IMR-90 (cell line): ENCODE measurements at regions not wholly inside any gene's neighbourhood (a gene's known extent, or its start where the extent isn't known, plus 50 kb on each side); places are given as distances from the start of the nearest gene placed in this dataset.

Experiments
- ATAC-seq: fragments of 200-7000 bp; cut with Tn5 transposase; 2 replicates; pipeline ENCODE4 v1.9.1; 2020; ENCODE audit warnings: low read depth, mild to moderate bottlenecking, moderate library complexity
- BruUV-seq: library from RNA; stranded (reverse); fragments of 400-500 nt; replicated peaks from 2 replicates; lab custom pipeline; 2021; lab: Mats Ljungman, UMichigan
- CTCF ChIA-PET: fragments of 300-600 bp; formaldehyde crosslinking; extraction: SDS; loops from one replicate; lab custom pipeline; 2021; ENCODE audit warnings: antibody characterized with exemption; lab: Yijun Ruan, JAX
- POLR2A ChIA-PET: fragments of 300-600 bp; sonication (Branson Sonifier 250); formaldehyde crosslinking; loops from one replicate; lab custom pipeline; 2022; ENCODE audit warnings: antibody characterized with exemption; ENCODE audit not compliant: unreplicated experiment; lab: Charles Lee
- DNase-seq: peaks from one replicate; pipeline ENCODE4 v3.0.0; 2013
- H2AFZ ChIP-seq: replicated peaks from 2 replicates; pipeline ENCODE3; 2013; ENCODE audit warnings: low read length, mild to moderate bottlenecking; ENCODE audit not compliant: poor library complexity
- H2AK5ac ChIP-seq: 2 replicates; pipeline ENCODE4 v1.6.1; 2013; ENCODE audit warnings: low read depth, low read length, inconsistent platforms
- H2AK9ac ChIP-seq: replicated peaks from 2 replicates; pipeline ENCODE3; 2013; ENCODE audit warnings: mild to moderate bottlenecking, low read depth, low read length, moderate library complexity; ENCODE audit not compliant: poor library complexity
- H2BK120ac ChIP-seq: 2 replicates; pipeline ENCODE4 v1.6.1; 2013; ENCODE audit warnings: low read depth, low read length, inconsistent platforms
- H2BK15ac ChIP-seq: 3 replicates; pipeline ENCODE4 v1.6.1; 2013; ENCODE audit warnings: low read depth, low read length, inconsistent platforms
- H2BK20ac ChIP-seq: 2 replicates; pipeline ENCODE4 v1.6.1; 2013; ENCODE audit warnings: low read depth, mild to moderate bottlenecking, inconsistent platforms, low read length, moderate library complexity
- H2BK5ac ChIP-seq: 2 replicates; pipeline ENCODE4 v1.6.1; 2013; ENCODE audit warnings: mild to moderate bottlenecking, low read depth, low read length, inconsistent platforms; ENCODE audit not compliant: poor library complexity, severe bottlenecking
- H3K14ac ChIP-seq: replicated peaks from 2 replicates; pipeline ENCODE4 v1.6.1; 2013; ENCODE audit warnings: low read depth, low read length, inconsistent platforms
- H3K18ac ChIP-seq: 2 replicates; pipeline ENCODE4 v1.6.1; 2013; ENCODE audit warnings: low read depth, low read length, control low read depth
- H3K23ac ChIP-seq: 2 replicates; pipeline ENCODE4 v1.6.1; 2013; ENCODE audit warnings: low read depth, low read length, inconsistent platforms
- H3K27ac ChIP-seq: 2 replicates; pipeline ENCODE4 v1.5.1; 2013; ENCODE audit warnings: mild to moderate bottlenecking, control low read depth, low read length; ENCODE audit not compliant: insufficient read depth
- H3K27me3 ChIP-seq: 2 replicates; pipeline ENCODE4 v1.6.1; 2013; ENCODE audit warnings: low read length; ENCODE audit not compliant: control insufficient read depth, insufficient read depth
- H3K36me3 ChIP-seq: 2 replicates; pipeline ENCODE4 v1.6.1; 2013; ENCODE audit warnings: low read length, mixed read lengths; ENCODE audit not compliant: control insufficient read depth, insufficient read depth
- H3K4ac ChIP-seq: 2 replicates; pipeline ENCODE4 v1.6.1; 2013; ENCODE audit warnings: low read depth, low read length, inconsistent platforms
- H3K4me1 ChIP-seq: 2 replicates; pipeline ENCODE4 v1.6.1; 2013; ENCODE audit warnings: low read length, mixed read lengths; ENCODE audit not compliant: control insufficient read depth, insufficient read depth
- H3K4me2 ChIP-seq: 2 replicates; pipeline ENCODE4 v1.6.1; 2013; ENCODE audit warnings: low read depth, mild to moderate bottlenecking, control low read depth, low read length, moderate library complexity
- H3K4me3 ChIP-seq: 2 replicates; pipeline ENCODE4 v1.5.1; 2013; ENCODE audit warnings: low read depth, mild to moderate bottlenecking, control low read depth, low read length, moderate library complexity; ENCODE audit not compliant: insufficient read depth
- H3K56ac ChIP-seq: 2 replicates; pipeline ENCODE4 v1.6.1; 2013; ENCODE audit warnings: low read length, inconsistent platforms; ENCODE audit not compliant: insufficient read depth; ENCODE audit errors: extremely low read depth
- H3K79me1 ChIP-seq, 2 experiments: 2 replicates each; pipeline ENCODE4 v1.6.1; 2013; ENCODE audit warnings: low read length in 2 of 2, inconsistent platforms in 1 of 2, low read depth in 1 of 2
- H3K9ac ChIP-seq: 2 replicates; pipeline ENCODE4 v1.6.1; 2013; ENCODE audit warnings: low read depth, low read length, control low read depth
- H3K9me1 ChIP-seq: 2 replicates; pipeline ENCODE4 v1.6.1; 2013; ENCODE audit warnings: low read length, inconsistent platforms; ENCODE audit not compliant: insufficient read depth
- H3K9me3 ChIP-seq: 2 replicates; pipeline ENCODE4 v1.6.1; 2013; ENCODE audit warnings: low read length; ENCODE audit not compliant: control insufficient read depth, insufficient read depth
- H4K20me1 ChIP-seq: 2 replicates; pipeline ENCODE4 v1.6.1; 2013; ENCODE audit warnings: low read length, inconsistent platforms; ENCODE audit not compliant: insufficient read depth
- H4K5ac ChIP-seq: 2 replicates; pipeline ENCODE4 v1.6.1; 2013; ENCODE audit warnings: mild to moderate bottlenecking, low read depth, low read length, control low read depth
- H4K8ac ChIP-seq, 2 experiments: 2 replicates each; pipeline ENCODE4 v1.6.1; 2013; ENCODE audit warnings: low read depth in 2 of 2, low read length in 2 of 2, control low read depth in 1 of 2, inconsistent platforms in 1 of 2
- H4K91ac ChIP-seq: 2 replicates; pipeline ENCODE4 v1.6.1; 2013; ENCODE audit warnings: low read depth, low read length, inconsistent platforms; ENCODE audit not compliant: insufficient read depth
- BHLHE40 ChIP-seq: fragments of 150-350 bp; IDR thresholded peaks from 2 replicates; pipeline ENCODE4 v1.6.1; 2016; ENCODE audit warnings: mild to moderate bottlenecking, low read depth, low read length
- CEBPB ChIP-seq: IDR thresholded peaks from 2 replicates; pipeline ENCODE4 v1.6.1; 2012; ENCODE audit warnings: low read depth, low read length, improper control_type of control experiment
- CHD1 ChIP-seq: IDR thresholded peaks from 2 replicates; pipeline ENCODE4 v1.6.1; 2012; ENCODE audit warnings: low read depth, low read length, improper control_type of control experiment
- CTCF ChIP-seq: conservative IDR thresholded peaks from 2 replicates; pipeline ENCODE4 v1.5.1; 2012; ENCODE audit warnings: mild to moderate bottlenecking, low read depth, low read length, improper control_type of control experiment
- ELK1 ChIP-seq: fragments of 150-350 bp; IDR thresholded peaks from 2 replicates; pipeline ENCODE4 v1.6.1; 2016; ENCODE audit warnings: low read depth, mild to moderate bottlenecking, low read length, moderate library complexity, borderline replicate concordance
- MAFK ChIP-seq: IDR thresholded peaks from 2 replicates; pipeline ENCODE4 v1.6.1; 2012; ENCODE audit warnings: low read depth, low read length, improper control_type of control experiment
- MAZ ChIP-seq: IDR thresholded peaks from 2 replicates; pipeline ENCODE4 v1.6.1; 2012; ENCODE audit warnings: low read depth, mild to moderate bottlenecking, low read length, improper control_type of control experiment, moderate library complexity, borderline replicate concordance
- NFE2L2 ChIP-seq: fragments of 150-350 bp; IDR thresholded peaks from 2 replicates; pipeline ENCODE4 v1.6.1; 2016; ENCODE audit warnings: low read depth, mild to moderate bottlenecking, low read length
- POLR2A ChIP-seq: IDR thresholded peaks from 2 replicates; pipeline ENCODE4 v1.6.1; 2012; ENCODE audit warnings: mild to moderate bottlenecking, low read depth, low read length
- RAD21 ChIP-seq: IDR thresholded peaks from 2 replicates; pipeline ENCODE4 v1.6.1; 2012; ENCODE audit warnings: low read length, improper control_type of control experiment
- RCOR1 ChIP-seq: IDR thresholded peaks from 2 replicates; pipeline ENCODE4 v1.6.1; 2012; ENCODE audit warnings: mild to moderate bottlenecking, low read length, improper control_type of control experiment; ENCODE audit not compliant: insufficient replicate concordance
- RFX5 ChIP-seq: IDR thresholded peaks from 2 replicates; pipeline ENCODE4 v1.8.0; 2012; ENCODE audit warnings: low read depth, mild to moderate bottlenecking, low read length, moderate library complexity
- USF2 ChIP-seq: fragments of 150-350 bp; IDR thresholded peaks from 2 replicates; pipeline ENCODE4 v1.6.1; 2017; ENCODE audit warnings: mild to moderate bottlenecking, antibody characterized with exemption, low read length, low read depth
- WGBS, 2 experiments: methylation state at CpG; one replicate each; pipeline versions ENCODE4 v1.1.5 to v1.1.7; 2013; ENCODE audit warnings: missing lambda C conversion rate in 2 of 2; ENCODE audit not compliant: insufficient read length in 1 of 2; ENCODE audit errors: extremely low coverage in 2 of 2; 5-methylcytosine and 5-hydroxymethylcytosine counted together
- dilution Hi-C: fragments of 300-500 bp; cut with HindIII; formaldehyde crosslinking; loops from one replicate; pipeline ENCODE4 v1.14.3; 2018; ENCODE audit warnings: low sequenced_read_pairs; ENCODE audit not compliant: unreplicated experiment
- in situ Hi-C: fragments of 300-500 bp; cut with MboI; formaldehyde crosslinking; loops from 3 replicates; pipeline ENCODE4 v1.14.3; 2019; ENCODE audit warnings: low sequenced_read_pairs, inconsistent platforms, mixed read lengths
- intact Hi-C: fragments of 100-400 bp; cut with micrococcal nuclease; formaldehyde crosslinking; loops from 2 replicates; pipeline ENCODE4 v1.10.0; 2022

- H3K36me3 ChIP-seq: no peaks in the 10 kb centered on the region
- H2AK5ac ChIP-seq: no peak overlapping the region
- DNase-seq (no peak), ATAC-seq (no peak)
- H3K56ac ChIP-seq: no peak overlapping the region
- H3K23ac ChIP-seq: no peak overlapping the region
- no peak overlapping the region for H2BK120ac ChIP-seq
- intact Hi-C loops: no loop called here
- TF ChIP-seq CEBPB: no peak
- TF ChIP-seq BHLHE40: no peak
- TF ChIP-seq CHD1: no peak
- TF ChIP-seq ELK1: no peak
- TF ChIP-seq RCOR1: no peak
- TF ChIP-seq MAFK: no peak
- TF ChIP-seq RFX5: no peak
- TF ChIP-seq RAD21: no peak
- no peak for TF ChIP-seq CTCF
- TF ChIP-seq MAZ: no peak
- TF ChIP-seq USF2: no peak
- no peak for TF ChIP-seq NFE2L2
- TF ChIP-seq POLR2A: no peak
- no peak overlapping the region for H3K9ac ChIP-seq
- H2AFZ ChIP-seq: no peak overlapping the region
- no peak overlapping the region for H3K4ac ChIP-seq
- H3K27ac ChIP-seq: no peak overlapping the region
- H3K4me3 ChIP-seq: no peak overlapping the region
- H3K18ac ChIP-seq: no peak overlapping the region
- CTCF ChIA-PET: no interaction called here
- H3K4me2 ChIP-seq: no peak overlapping the region
- no peaks in the 10 kb centered on the region for H3K79me1 ChIP-seq
- H3K9me1 ChIP-seq: no peaks in the 10 kb centered on the region
- H4K8ac ChIP-seq: no peak overlapping the region
- H2BK15ac ChIP-seq: no peak overlapping the region
- no TSS peak for BruUV-seq
- in situ Hi-C loops: no loop called here
- dilution Hi-C loops: no loop called here
- no peak overlapping the region for H4K91ac ChIP-seq
- H4K5ac ChIP-seq: no peak overlapping the region
- no peaks in the 10 kb centered on the region for H3K4me1 ChIP-seq
- no peaks in the 10 kb centered on the region for H3K27me3 ChIP-seq
- H2BK20ac ChIP-seq: no peak overlapping the region
- peaks cover 7% of the 10 kb centered on the region for H3K9me3 ChIP-seq
- WGBS, 2 experiments: no CpG with 5 or more reads among the region's 1 CpG
- H4K20me1 ChIP-seq: no peaks in the 10 kb centered on the region
- H2BK5ac ChIP-seq: no peak overlapping the region
- POLR2A ChIA-PET: no interaction called here
- H2AK9ac ChIP-seq: no peak overlapping the region
- no peak overlapping the region for H3K14ac ChIP-seq
Observed at GRCh38 chr9:118463419-118463818, 759.2 kb downstream of the TLR4 start.
